NCI-H526 treated with DMSO at 0.1 percent for 48 hours (cell line): ENCODE measurements at regions not wholly inside any gene's neighbourhood (a gene's known extent, or its start where the extent isn't known, plus 50 kb on each side); places are given as distances from the start of the nearest gene placed in this dataset.

Source experiments
- DNase-seq: peaks from one replicate; lab custom pipeline; 2025; lab: John Stamatoyannopoulos, UW

DNA sequence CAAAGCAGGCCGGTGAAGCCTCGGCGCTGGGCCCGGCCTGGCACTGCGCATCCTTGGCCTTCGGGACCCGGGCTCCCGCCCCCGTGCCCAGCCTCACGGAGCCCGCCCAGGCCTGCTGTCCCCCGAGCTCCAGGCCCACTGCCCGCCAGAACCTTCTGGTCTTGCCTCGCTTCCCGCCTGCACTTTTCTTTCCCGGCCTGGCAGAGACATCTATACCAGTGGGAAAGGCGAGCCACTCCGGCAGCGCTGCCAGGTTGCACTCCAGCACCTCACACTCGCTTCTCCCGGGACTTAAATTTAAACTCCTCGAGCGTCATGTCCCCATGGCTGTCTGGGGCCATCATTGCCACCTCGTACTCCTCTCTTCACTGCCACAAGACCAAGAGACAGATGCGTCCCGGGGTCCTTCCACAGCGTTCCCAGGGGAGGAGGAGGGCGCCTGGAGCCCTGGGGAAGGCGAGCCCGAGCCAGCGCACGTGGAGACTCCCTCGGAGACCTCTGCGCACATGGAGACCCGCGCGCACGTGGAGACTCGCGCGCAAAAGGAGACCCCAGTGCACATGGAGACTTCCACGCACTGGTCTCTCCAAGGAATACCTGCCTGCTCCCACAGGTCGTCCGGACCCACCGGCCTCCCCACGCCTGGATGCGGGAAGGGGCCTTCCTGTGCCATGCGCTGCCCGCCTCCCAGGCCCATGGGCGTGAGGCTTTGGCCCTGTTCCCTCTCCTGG is 253.1 kb upstream of the SALL3 start:
- DNase-seq, result no peak

DNA sequence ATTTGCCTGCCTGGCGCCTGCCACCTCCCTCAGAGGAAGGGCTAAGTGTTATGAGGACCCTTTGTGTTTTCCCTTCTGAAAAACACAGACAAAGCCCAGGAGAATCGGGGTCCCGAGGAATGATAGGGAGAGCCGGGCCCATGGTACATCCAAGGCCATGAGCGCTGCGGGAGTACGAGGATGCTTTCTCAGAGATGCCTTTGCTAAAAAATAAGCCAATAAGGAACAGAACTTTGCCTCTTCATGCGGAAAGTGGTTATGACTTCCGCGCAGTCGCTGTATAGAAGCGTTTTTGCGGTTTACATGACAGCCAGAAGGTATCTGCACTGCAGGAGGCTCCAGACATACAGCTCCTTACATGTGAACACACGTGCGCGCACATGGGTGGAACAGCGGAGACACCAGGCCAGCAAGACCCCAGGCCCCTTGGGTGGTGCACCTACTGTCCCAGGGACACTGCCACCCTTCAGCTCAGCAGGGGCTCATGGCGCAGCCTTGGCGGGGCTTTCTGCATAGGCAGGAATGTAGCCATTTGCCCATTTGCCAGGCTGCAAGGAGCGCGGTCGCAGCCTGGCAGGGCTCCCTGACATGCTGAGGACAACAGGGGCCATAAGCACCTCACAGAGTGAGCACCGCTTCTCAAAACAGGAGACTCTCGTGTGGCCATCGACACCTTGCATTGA is 252.4 kb upstream of the SALL3 start:
- DNase-seq, result no peak

GRCh38 chr18:78727877-78728783 is 251.5 kb upstream of the SALL3 start:
- no peak for DNase-seq

DNA sequence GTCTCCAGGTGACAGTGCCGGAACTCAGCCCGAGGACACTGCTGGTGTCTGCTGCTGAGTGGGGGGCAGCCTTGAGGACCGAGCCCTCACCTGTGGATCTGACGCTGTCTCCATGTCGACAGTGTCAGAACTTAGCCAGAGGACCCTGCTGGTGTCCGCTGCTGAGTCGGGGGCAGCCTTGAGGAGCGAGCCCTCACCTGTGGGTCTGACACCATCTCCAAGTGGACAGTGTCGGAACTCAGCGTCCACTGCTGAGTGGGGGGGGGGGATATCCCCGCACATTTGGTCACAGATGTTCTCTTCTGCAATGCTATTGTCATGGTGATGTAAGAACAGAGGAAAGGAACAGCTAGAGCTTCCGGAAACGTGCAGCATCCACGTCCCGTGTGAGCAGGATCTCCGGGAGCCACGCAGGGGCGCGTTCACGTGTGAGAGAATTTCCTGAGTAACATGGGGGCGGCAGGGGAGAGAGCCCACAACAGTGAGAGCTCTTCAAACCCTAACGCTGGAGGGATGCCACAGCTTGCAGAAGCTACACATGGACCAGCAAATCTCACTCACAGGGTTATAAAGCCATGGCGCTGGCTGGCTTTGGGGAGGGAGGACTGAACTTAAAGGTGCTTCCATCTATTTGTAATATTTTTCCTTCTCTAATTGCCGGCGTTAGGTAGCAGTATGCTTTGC is 250.7 kb upstream of the SALL3 start:
- no peak for DNase-seq

DNA sequence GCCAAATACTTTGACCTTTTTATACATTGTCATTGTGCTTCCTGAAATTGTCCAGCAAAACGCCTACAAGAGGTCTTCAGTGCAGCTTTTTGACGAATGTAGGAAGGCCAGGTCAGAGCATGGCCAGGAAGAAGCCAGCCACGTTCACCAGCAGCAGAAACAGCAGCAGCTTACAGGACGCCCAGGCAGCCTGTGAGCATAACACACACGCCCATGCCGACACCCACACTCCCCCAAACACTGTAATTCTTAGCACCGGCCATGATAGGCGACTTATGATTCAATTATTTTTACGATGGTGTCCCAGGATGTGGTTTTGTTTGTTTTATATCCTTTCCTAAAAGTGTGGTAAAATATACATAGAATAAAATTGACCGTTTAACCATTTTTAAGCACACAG is 249.1 kb upstream of the SALL3 start:
- no peak for DNase-seq

GRCh38 chr18:78731016-78731397 is 248.6 kb upstream of the SALL3 start:
- DNase-seq, result no peak

- no peak for DNase-seq
Measured at GRCh38 chr18:78731398-78732032, 248.1 kb upstream of the SALL3 start.

GRCh38 chr18:78732273-78733210 is 247.1 kb upstream of the SALL3 start:
- DNase-seq, result no peak

DNA sequence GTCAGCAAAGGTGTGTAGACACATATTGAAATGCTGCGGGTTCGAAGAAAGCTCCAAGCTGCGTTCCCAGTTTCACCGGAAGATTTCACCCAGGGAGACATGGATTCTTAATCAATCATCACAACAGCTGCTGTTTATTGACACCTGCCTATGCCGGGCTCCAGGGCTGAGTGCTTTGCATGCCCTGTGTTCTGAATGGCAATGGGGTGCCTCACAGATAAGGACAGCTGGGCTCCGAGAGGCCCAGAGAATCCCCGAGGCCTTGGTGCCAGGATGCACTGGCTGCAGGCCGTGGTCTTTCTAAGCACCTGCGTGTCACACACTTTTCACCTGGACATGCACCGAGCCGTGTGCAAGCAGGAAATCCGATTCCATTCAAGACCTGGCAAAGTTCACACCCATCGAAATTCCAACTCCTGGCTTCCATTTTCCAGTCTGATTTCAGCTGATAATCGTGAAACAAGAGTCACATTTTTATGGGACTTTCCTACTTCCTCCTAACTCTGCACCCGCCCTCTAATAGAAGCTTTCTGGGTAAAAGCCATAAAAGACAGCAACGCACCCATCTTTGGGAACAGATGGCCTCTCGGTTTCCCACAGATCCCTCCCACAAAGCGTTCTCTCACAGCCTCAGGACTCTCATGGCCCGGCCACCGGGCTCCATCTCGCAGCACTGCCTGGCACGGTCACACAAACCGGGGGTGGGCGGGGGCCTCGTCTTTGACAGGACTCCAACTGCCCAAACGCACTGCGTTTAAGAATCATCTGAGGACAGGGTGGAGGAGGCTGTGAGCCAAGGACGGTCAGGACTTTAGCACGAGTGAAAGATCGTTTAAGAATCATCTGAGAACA is 245.6 kb upstream of the SALL3 start:
- DNase-seq, result no peak

DNA sequence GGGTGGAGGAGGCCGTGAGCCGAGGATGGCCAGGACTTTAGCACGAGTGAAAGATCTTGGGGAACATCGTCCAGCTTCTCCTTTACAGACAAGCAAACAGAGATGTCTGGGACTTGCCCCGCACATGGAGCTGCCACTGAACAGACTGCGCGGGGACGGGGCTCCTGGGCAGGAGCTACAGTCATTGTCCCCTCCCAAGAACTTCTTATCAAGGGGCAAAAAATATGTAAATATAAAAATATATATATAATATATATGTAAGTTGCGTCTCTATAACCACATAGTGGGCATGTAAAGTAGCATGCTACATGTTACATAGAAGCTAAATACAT is 245.0 kb upstream of the SALL3 start:
- no peak for DNase-seq

GRCh38 chr18:78735131-78736014 is 244.2 kb upstream of the SALL3 start:
- no peak for DNase-seq

- DNase-seq, result no peak
Measured at GRCh38 chr18:78736015-78736690, 243.5 kb upstream of the SALL3 start.

DNA sequence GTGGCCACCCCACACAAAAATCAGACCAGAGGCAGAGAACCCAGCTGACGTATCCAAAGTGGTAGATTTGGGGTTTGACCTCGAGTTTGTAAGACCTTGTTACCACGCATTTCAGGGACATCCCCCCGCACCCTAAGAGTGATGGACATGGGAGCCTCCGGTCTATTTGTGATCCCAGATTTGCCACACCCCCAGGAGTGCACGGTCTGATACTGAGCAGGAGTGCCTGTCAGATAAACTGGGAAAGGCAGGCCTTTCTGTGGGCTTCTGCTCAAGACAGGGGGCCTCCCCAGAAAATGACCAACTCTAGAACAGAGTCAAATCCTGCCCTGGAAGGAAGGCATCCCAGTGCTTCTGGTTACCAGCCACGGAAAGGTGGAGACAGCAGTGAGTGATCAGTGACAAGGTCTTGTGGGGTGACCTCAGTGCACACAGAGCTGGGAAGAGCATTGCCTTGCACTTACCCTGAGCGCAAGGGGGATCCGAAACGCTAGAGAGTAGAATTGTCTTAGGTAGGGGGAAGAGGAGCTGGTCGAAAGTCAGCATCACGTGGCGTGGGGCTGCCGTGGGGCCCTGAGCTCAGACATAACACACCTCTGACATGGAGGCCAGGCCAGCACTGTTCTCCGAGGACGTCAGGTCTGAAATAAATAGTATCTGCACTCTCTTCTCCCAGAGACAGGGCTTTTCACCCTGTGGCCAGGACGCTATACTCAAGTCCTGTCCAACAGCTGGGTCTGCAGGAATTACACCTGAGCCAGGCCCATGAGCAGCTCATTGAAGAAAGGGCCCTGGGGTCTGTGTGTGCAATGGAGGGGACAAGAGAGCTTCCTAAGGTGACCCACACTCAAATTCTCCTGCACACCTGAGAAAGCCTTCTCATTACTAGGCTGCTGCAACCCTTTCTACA is 242.4 kb upstream of the SALL3 start:
- no peak for DNase-seq

DNA sequence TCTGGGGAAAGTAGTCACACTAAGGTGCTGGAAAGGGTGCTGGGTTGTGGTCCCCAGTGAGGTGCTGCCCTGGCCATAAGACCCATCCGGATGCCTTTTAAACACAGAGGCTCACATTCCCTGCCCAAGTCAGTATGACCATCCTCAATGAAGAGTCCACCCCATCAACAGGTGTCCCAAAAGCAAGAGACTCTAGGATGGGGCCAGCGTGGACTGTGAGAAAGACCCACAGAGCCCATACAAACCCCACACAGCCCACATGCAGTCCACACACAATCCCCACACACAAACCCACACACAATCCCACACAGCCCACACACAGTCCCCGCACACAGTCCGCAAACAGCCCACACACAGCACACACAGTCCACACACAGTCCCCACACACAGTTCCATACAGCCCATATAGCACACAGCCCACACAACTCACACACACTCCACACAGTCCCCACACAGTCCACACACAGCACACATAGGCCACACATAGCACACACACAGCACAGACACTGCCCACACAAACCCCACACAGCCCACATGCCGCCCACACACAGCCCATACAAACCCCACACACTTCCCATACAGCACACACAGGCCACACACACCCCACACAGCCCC is 241.4 kb upstream of the SALL3 start:
- DNase-seq, result no peak

GRCh38 chr18:78739115-78739514 is 240.5 kb upstream of the SALL3 start:
- DNase-seq, result no peak

DNA sequence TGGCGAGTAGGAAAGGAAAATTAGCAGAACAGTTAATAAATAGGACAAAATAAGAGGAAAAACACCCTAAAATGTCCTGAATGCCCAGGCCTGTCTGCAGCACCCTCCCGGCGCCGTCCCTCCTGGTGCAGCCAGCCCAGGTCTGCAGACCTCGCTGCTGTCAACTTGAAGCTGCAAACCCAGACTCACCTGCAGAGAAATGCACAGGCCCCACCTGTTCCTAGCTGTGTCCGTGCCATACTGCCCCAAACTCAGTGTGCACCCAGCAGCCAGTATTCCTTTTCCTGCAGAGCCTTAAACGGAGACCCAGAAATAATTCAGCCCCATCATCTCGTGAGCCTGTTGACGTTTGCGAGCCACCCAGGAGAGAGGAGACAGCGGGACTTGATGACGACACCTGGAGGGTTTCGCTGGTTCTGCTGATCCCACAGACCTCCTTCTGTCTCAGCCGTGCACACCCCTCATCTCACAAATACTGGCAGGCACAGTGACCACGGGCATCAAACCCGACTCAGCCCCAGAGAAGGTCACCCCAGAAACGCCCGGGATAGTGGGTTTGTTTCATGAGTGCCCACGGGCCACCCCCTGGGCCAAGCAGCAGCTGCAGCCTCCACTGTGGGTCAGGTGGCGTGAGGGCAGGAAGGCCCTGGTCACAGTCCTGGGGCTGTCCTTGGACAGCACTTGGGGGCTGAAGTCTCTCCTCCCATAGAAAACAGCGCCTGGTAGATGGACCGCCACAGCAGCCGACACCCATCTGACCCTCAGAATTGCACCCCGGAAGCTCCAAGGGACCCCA is 239.5 kb upstream of the SALL3 start:
- no peak for DNase-seq
